SK-N-SH (cell line): ENCODE measurements at regions not wholly inside any gene's neighbourhood (a gene's known extent, or its start where the extent isn't known, plus 50 kb on each side); places are given as distances from the start of the nearest gene placed in this dataset.
A peak's percentile ranks its signal among the peaks of the same experiment; 100 is the strongest.

Source experiments
- CTCF ChIA-PET: fragments of 300-600, 350-600 bp; formaldehyde crosslinking; extraction: SDS; loops from one replicate; lab custom pipeline; 2021; lab: Yijun Ruan, JAX
- POLR2A ChIA-PET: fragments of 350-600 bp; sonication (Branson Sonifier 250); formaldehyde crosslinking; extraction: SDS; loops from one replicate; lab custom pipeline; 2020; ENCODE audit warnings: antibody characterized with exemption, inconsistent platforms; lab: Yijun Ruan, JAX
- DNase-seq: peaks from one replicate; pipeline ENCODE4 v3.0.0; 2012
- H2AFZ ChIP-seq: fragments of 200-600 bp; sonication (generic); 2 replicates; pipeline ENCODE4 v1.8.1; 2016; ENCODE audit warnings: antibody characterized with exemption, mild to moderate bottlenecking, low read depth
- H3F3A ChIP-seq: fragments of 200-600 bp; sonication (generic); replicated peaks from 2 replicates; pipeline ENCODE3; 2016; ENCODE audit warnings: antibody characterized with exemption, mild to moderate bottlenecking; ENCODE audit not compliant: insufficient read depth
- H3K27ac ChIP-seq, 2 experiments: fragments of 200-500 bp in 1 of 2; fragments of 200-600 bp in 1 of 2; sonication (Bioruptor generic) in 1 of 2; sonication (generic), shearing (Covaris generic) in 1 of 2; 2 replicates each; pipeline versions ENCODE4 v1.5.1 to v1.6.1; 2014 to 2016; ENCODE audit warnings: low read depth in 2 of 2, inconsistent platforms in 1 of 2, low read length in 1 of 2, mild to moderate bottlenecking in 1 of 2, mixed read lengths in 1 of 2
- H3K27me3 ChIP-seq: fragments of 200-600 bp; sonication (generic), shearing (Covaris generic); 2 replicates; pipeline ENCODE4 v1.6.1; 2016; ENCODE audit warnings: mixed run types; ENCODE audit not compliant: insufficient read depth
- H3K36me3 ChIP-seq, 2 experiments: fragments of 200-500 bp in 1 of 2; fragments of 200-600 bp in 1 of 2; sonication (Bioruptor generic) in 1 of 2; sonication (generic) in 1 of 2; replicated peaks in 1 of 2; 2 replicates each; pipeline versions ENCODE3 to v1.5.1; 2014 to 2016; ENCODE audit warnings: low read length in 1 of 2, mild to moderate bottlenecking in 1 of 2; ENCODE audit not compliant: insufficient read depth in 2 of 2, control insufficient read depth in 1 of 2
- H3K4me1 ChIP-seq, 2 experiments: fragments of 200-500 bp in 1 of 2; fragments of 200-600 bp in 1 of 2; sonication (Bioruptor generic) in 1 of 2; sonication (generic), shearing (Covaris generic) in 1 of 2; 2 replicates each; pipeline versions ENCODE4 v1.5.1 to v1.6.1; 2014 to 2016; ENCODE audit warnings: low read depth in 1 of 2, low read length in 1 of 2, mixed run types in 1 of 2; ENCODE audit not compliant: insufficient read depth in 2 of 2, control insufficient read depth in 1 of 2
- H3K4me2 ChIP-seq: fragments of 200-600 bp; sonication (generic), shearing (Covaris generic); 2 replicates; pipeline ENCODE4 v1.6.1; 2017; ENCODE audit warnings: mixed run types
- H3K4me3 ChIP-seq, 2 experiments: fragments of 200-500 bp in 1 of 2; fragments of 200-600 bp in 1 of 2; sonication (Bioruptor generic) in 1 of 2; sonication (generic), shearing (Covaris generic) in 1 of 2; 2 replicates each; pipeline versions ENCODE4 v1.5.1 to v1.8.1; 2014 to 2016; ENCODE audit warnings: low read depth in 2 of 2, inconsistent platforms in 1 of 2, low read length in 1 of 2, mild to moderate bottlenecking in 1 of 2, mixed read lengths in 1 of 2, moderate library complexity in 1 of 2
- H3K79me2 ChIP-seq: fragments of 200-600 bp; sonication (generic); 2 replicates; pipeline ENCODE4 v1.8.1; 2017; ENCODE audit warnings: mild to moderate bottlenecking; ENCODE audit not compliant: insufficient read depth
- H3K9ac ChIP-seq: fragments of 200-600 bp; sonication (generic); 2 replicates; pipeline ENCODE4 v1.6.1; 2017; ENCODE audit warnings: mixed run types
- H3K9me2 ChIP-seq: fragments of 200-600 bp; sonication (generic); 2 replicates; pipeline ENCODE4 v1.6.1; 2017; ENCODE audit warnings: mixed run types
- H3K9me3 ChIP-seq: fragments of 200-600 bp; sonication (generic); 2 replicates; pipeline ENCODE4 v1.6.1; 2017; ENCODE audit warnings: mixed run types, mild to moderate bottlenecking, moderate library complexity
- H4K20me1 ChIP-seq: fragments of 200-600 bp; sonication (generic); 2 replicates; pipeline ENCODE4 v1.6.1; 2017; ENCODE audit warnings: mild to moderate bottlenecking, mixed run types; ENCODE audit not compliant: insufficient read depth
- ELF1 ChIP-seq: IDR thresholded peaks from 2 replicates; pipeline ENCODE4 v1.4.0; 2012
- EP300 ChIP-seq, 2 experiments: IDR thresholded peaks; 2 replicates each; pipeline versions ENCODE4 v1.4.0 to v1.6.1; 2012; ENCODE audit warnings: borderline replicate concordance in 1 of 2, low read depth in 1 of 2, low read length in 1 of 2
- FOSL2 ChIP-seq: IDR thresholded peaks from 2 replicates; pipeline ENCODE4 v1.4.0; 2012; ENCODE audit warnings: low read depth, mild to moderate bottlenecking, moderate library complexity, borderline replicate concordance
- FOXJ3 ChIP-seq: sonication (generic); formaldehyde crosslinking; IDR thresholded peaks from 2 replicates; pipeline ENCODE4 v1.5.1; 2020; ENCODE audit warnings: mild to moderate bottlenecking, missing genetic modification reagents
- FOXM1 ChIP-seq: IDR thresholded peaks from 2 replicates; pipeline ENCODE4 v1.4.0; 2012; ENCODE audit warnings: low read depth, mild to moderate bottlenecking
- GABPA ChIP-seq: IDR thresholded peaks from 2 replicates; pipeline ENCODE4 v1.4.0; 2012; ENCODE audit warnings: low read depth, mild to moderate bottlenecking
- GATA2 ChIP-seq: sonication (generic); formaldehyde crosslinking; IDR thresholded peaks from 2 replicates; pipeline ENCODE4 v1.5.0; 2020; ENCODE audit warnings: mild to moderate bottlenecking, missing genetic modification reagents
- IRF3 ChIP-seq: fragments of 150-350 bp; IDR thresholded peaks from 2 replicates; pipeline ENCODE4 v1.6.1; 2016; ENCODE audit warnings: mild to moderate bottlenecking, low read depth, low read length
- MAX ChIP-seq: IDR thresholded peaks from 2 replicates; pipeline ENCODE4 v1.4.0; 2012; ENCODE audit warnings: low read depth
- MEF2A ChIP-seq: IDR thresholded peaks from 2 replicates; pipeline ENCODE4 v1.4.0; 2012; ENCODE audit warnings: low read depth, borderline replicate concordance
- NFIC ChIP-seq: IDR thresholded peaks from 2 replicates; pipeline ENCODE4 v1.4.0; 2012; ENCODE audit warnings: borderline replicate concordance
- NRF1 ChIP-seq: IDR thresholded peaks from 2 replicates; pipeline ENCODE4 v1.6.1; 2012; ENCODE audit warnings: low read depth, mild to moderate bottlenecking, low read length
- PBX3 ChIP-seq: IDR thresholded peaks from 2 replicates; pipeline ENCODE4; 2012
- RAD21 ChIP-seq: IDR thresholded peaks from 2 replicates; pipeline ENCODE4 v1.6.1; 2012; ENCODE audit warnings: mild to moderate bottlenecking, low read length
- RCOR1 ChIP-seq: fragments of 150-350 bp; IDR thresholded peaks from 2 replicates; pipeline ENCODE4 v1.6.1; 2017; ENCODE audit warnings: antibody characterized with exemption, low read length
- REST ChIP-seq: IDR thresholded peaks from 2 replicates; pipeline ENCODE4 v1.6.1; 2012; ENCODE audit warnings: mild to moderate bottlenecking, low read depth, low read length, moderate library complexity
- RFX5 ChIP-seq: IDR thresholded peaks from 2 replicates; pipeline ENCODE4 v1.6.1; 2012; ENCODE audit warnings: mild to moderate bottlenecking, improper control_type of control experiment, low read length
- RXRA ChIP-seq: IDR thresholded peaks from 2 replicates; pipeline ENCODE4 v1.4.0; 2012; ENCODE audit warnings: low read depth, mild to moderate bottlenecking, borderline replicate concordance
- SIN3A ChIP-seq: IDR thresholded peaks from 2 replicates; pipeline ENCODE4 v1.6.1; 2012; ENCODE audit warnings: low read depth, mild to moderate bottlenecking, low read length, moderate library complexity, borderline replicate concordance
- SMC3 ChIP-seq: IDR thresholded peaks from 2 replicates; pipeline ENCODE4 v1.6.1; 2012; ENCODE audit warnings: low read depth, low read length, improper control_type of control experiment
- TAF1 ChIP-seq: IDR thresholded peaks from 2 replicates; pipeline ENCODE4 v1.6.1; 2012; ENCODE audit warnings: low read depth, mild to moderate bottlenecking, low read length, moderate library complexity, borderline replicate concordance
- TCF12 ChIP-seq: IDR thresholded peaks from 2 replicates; pipeline ENCODE4 v1.4.0; 2012
- YY1 ChIP-seq: IDR thresholded peaks from 2 replicates; pipeline ENCODE4 v1.4.0; 2012; ENCODE audit warnings: low read depth, mild to moderate bottlenecking
- WGBS: methylation state at CpG from one replicate; pipeline ENCODE4 v1.1.6; 2017; ENCODE audit warnings: low lambda C conversion rate; 5-methylcytosine and 5-hydroxymethylcytosine counted together

GRCh38 chr10:21292763-21293517, 232.5 kb downstream of the SKIDA1 start (continued):
- no peak for TF ChIP-seq FOXJ3 (CRISPR knock-in tag)
- no peak for TF ChIP-seq NRF1
- TF ChIP-seq SMC3: no peak
- TF ChIP-seq GABPA: peak; percentile 38; the same call in 1 of the 2 replicates
- peak; percentile 89 for TF ChIP-seq PBX3
- TF ChIP-seq TAF1: peak; percentile 21; the same call in 1 of the 2 replicates
- peak; percentile 71 for TF ChIP-seq FOSL2
- TF ChIP-seq SIN3A: no peak
- TF ChIP-seq NFIC: peak; percentile 99
- 0 out of 2 replicates have a peak, but pooled peaks have one; percentile 34 for TF ChIP-seq MEF2A
- TF ChIP-seq RCOR1: no peak
- no peak for TF ChIP-seq RFX5

- H3K27me3 ChIP-seq: no peaks in the 10 kb centered on the region
- H3K9me3 ChIP-seq: no peaks in the 10 kb centered on the region
- no peak overlapping the region for H3K4me2 ChIP-seq
- DNase-seq: no peak
- no peak overlapping the region for H3K9ac ChIP-seq
- peaks cover 30% of the 10 kb centered on the region for H3F3A ChIP-seq
- CTCF ChIA-PET: interaction anchor here (2.8 kb wide), 1 partner anchor 11 kb away, joined by 8 read pairs; no protein-coding TSS in a partner anchor
- H3K79me2 ChIP-seq: no peaks in the 10 kb centered on the region
- no peaks in the 10 kb centered on the region for H4K20me1 ChIP-seq
- H3K4me3 ChIP-seq: no peak overlapping the region
- H3K4me1 ChIP-seq: peaks cover 2 to 23% of the 10 kb centered on the region in 2 experiments
- WGBS: 93% methylated on average over 2 of the region's 2 CpGs
- no peaks in the 10 kb centered on the region for H3K36me3 ChIP-seq
- POLR2A ChIA-PET: no interaction called here
- H3K27ac ChIP-seq: no peak overlapping the region
- H2AFZ ChIP-seq: no peak overlapping the region
- no peaks in the 10 kb centered on the region for H3K9me2 ChIP-seq
- TF ChIP-seq NFIC (no peak), ELF1 (no peak), PBX3 (no peak), RFX5 (no peak), YY1 (no peak), FOXJ3 (CRISPR knock-in tag) (no peak), TCF12 (no peak), RAD21 (no peak), GABPA (no peak), FOXM1 (no peak), IRF3 (no peak), EP300 (IDR thresholded peaks at IDR 0.05; ENCODE audit: borderline replicate concordance in 1 of 2, low read depth in 1 of 2, low read length in 1 of 2) (no peak), REST (no peak), MAX (no peak), GATA2 (no peak), RXRA (no peak), SMC3 (no peak)
Observed at GRCh38 chr10:21290499-21291160, 234.9 kb downstream of the SKIDA1 start.
